ENCODE measurements at regions not wholly inside any gene's neighbourhood (a gene's known extent, or its start where the extent isn't known, plus 50 kb on each side); places are given as distances from the start of the nearest gene placed in this dataset.

- H3K9me3 ChIP-seq (ENCODE audit: low read depth, low read length, poor library complexity, severe bottlenecking): no peaks in the 10 kb centered on the region
- CTCF ChIA-PET: no interaction called here
- intact Hi-C loops (cut with micrococcal nuclease; ENCODE audit: unreplicated experiment): no loop called here
- POLR2A ChIA-PET (ENCODE audit: low non-redundant PET): no interaction called here
- peaks cover 8% of the 10 kb centered on the region for H3K27me3 ChIP-seq (replicated peaks; ENCODE audit: insufficient read depth, low read depth, low read length, poor library complexity)
- H3K36me3 ChIP-seq (ENCODE audit: insufficient read depth, low read length, poor library complexity, severe bottlenecking): no peaks in the 10 kb centered on the region
- BruUV-seq (replicated peaks): no TSS peak
- no peak for DNase-seq (ENCODE audit: low spot score)
- no peak overlapping the region for H3K27ac ChIP-seq (ENCODE audit: low read depth, low read length, poor library complexity, severe bottlenecking)
- no peak for TF ChIP-seq CTCF (conservative IDR thresholded peaks at IDR 0.05; ENCODE audit: low read depth, low read length)
- no peak for TF ChIP-seq EZH2 (IDR thresholded peaks at IDR 0.05; ENCODE audit: borderline replicate concordance, low read depth, low read length, poor library complexity, severe bottlenecking)
- no peak overlapping the region for H3K4me3 ChIP-seq (ENCODE audit: low read depth, low read length, poor library complexity, severe bottlenecking)
- H3K4me1 ChIP-seq (ENCODE audit: insufficient read depth, low read length, poor library complexity, severe bottlenecking): no peaks in the 10 kb centered on the region
Measured at GRCh38 chr2:52127527-52127926, 1095.6 kb upstream of the NRXN1 start.

DNA sequence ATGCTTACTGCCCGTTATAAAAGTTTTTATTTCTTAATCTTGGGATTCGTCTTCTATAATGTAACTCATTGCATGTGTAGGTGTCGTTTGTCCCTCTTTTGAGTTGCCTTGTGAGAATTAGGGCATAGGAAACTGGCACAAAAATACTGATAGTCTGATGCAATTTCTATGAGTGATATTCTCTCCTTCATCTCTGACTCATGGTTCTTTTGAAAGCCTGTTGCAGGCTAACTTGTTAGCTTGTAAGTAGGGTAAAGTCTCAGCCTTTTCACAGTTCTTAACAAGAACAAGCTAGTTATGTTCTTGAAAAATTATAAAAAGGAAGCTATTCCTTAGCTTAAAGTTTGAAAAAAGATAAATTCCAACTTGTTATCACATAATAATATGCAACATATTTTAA lies 1085.4 kb upstream of the NRXN1 start:
- ChIA-PET CTCF (no interaction called here), POLR2A (ENCODE audit: low non-redundant PET) (no interaction called here)
- Histone ChIP-seq H3K9me3 (ENCODE audit: low read depth, low read length, poor library complexity, severe bottlenecking) (no peaks in the 10 kb centered on the region), H3K27ac (ENCODE audit: low read depth, low read length, poor library complexity, severe bottlenecking) (no peak overlapping the region), H3K4me3 (ENCODE audit: low read depth, low read length, poor library complexity, severe bottlenecking) (no peak overlapping the region), H3K4me1 (ENCODE audit: insufficient read depth, low read length, poor library complexity, severe bottlenecking) (no peaks in the 10 kb centered on the region), H3K36me3 (ENCODE audit: insufficient read depth, low read length, poor library complexity, severe bottlenecking) (no peaks in the 10 kb centered on the region), H3K27me3 (replicated peaks; ENCODE audit: insufficient read depth, low read depth, low read length, poor library complexity) (peaks cover 7% of the 10 kb centered on the region)
- TF ChIP-seq EZH2 (IDR thresholded peaks at IDR 0.05; ENCODE audit: borderline replicate concordance, low read depth, low read length, poor library complexity, severe bottlenecking) (no peak), CTCF (conservative IDR thresholded peaks at IDR 0.05; ENCODE audit: low read depth, low read length) (no peak)
- DNase-seq (ENCODE audit: low spot score): no peak
- no TSS peak for BruUV-seq (replicated peaks)
- intact Hi-C loops (cut with micrococcal nuclease; ENCODE audit: unreplicated experiment): no loop called here

GRCh38 chr2:52115750-52116149 lies 1083.8 kb upstream of the NRXN1 start:
- no peak overlapping the region for H3K27ac ChIP-seq (ENCODE audit: low read depth, low read length, poor library complexity, severe bottlenecking)
- CTCF ChIA-PET: no interaction called here
- peak; percentile 15 for DNase-seq (ENCODE audit: low spot score)

More at GRCh38 chr2:52115750-52116149, 1083.8 kb upstream of the NRXN1 start:
- TF ChIP-seq CTCF (conservative IDR thresholded peaks at IDR 0.05; ENCODE audit: low read depth, low read length) (no peak), EZH2 (IDR thresholded peaks at IDR 0.05; ENCODE audit: borderline replicate concordance, low read depth, low read length, poor library complexity, severe bottlenecking) (no peak)
- Histone ChIP-seq H3K9me3 (ENCODE audit: low read depth, low read length, poor library complexity, severe bottlenecking) (peaks cover 4% of the 10 kb centered on the region), H3K36me3 (ENCODE audit: insufficient read depth, low read length, poor library complexity, severe bottlenecking) (no peaks in the 10 kb centered on the region), H3K27me3 (replicated peaks; ENCODE audit: insufficient read depth, low read depth, low read length, poor library complexity) (peaks cover 7% of the 10 kb centered on the region), H3K4me3 (ENCODE audit: low read depth, low read length, poor library complexity, severe bottlenecking) (no peak overlapping the region), H3K4me1 (ENCODE audit: insufficient read depth, low read length, poor library complexity, severe bottlenecking) (no peaks in the 10 kb centered on the region)
- POLR2A ChIA-PET (ENCODE audit: low non-redundant PET): no interaction called here
- BruUV-seq (replicated peaks): no TSS peak
- intact Hi-C loops (cut with micrococcal nuclease; ENCODE audit: unreplicated experiment): no loop called here
